Astrocyte (in vitro differentiated cells and primary cell): ENCODE measurements at regions not wholly inside any gene's neighbourhood (a gene's known extent, or its start where the extent isn't known, plus 50 kb on each side); places are given as distances from the start of the nearest gene placed in this dataset.

Experiments
- DNase-seq: peaks from one replicate; pipeline ENCODE4 v3.0.0-alpha.2; 2010; ENCODE audit warnings: low read depth
- FAIRE-seq: peaks from 2 replicates; lab custom pipeline; 2011; peaks lifted over from hg19 to GRCh38; lab: Jason Lieb, UNC
- H2AFZ ChIP-seq: 2 replicates; pipeline ENCODE4 v1.6.0; 2012; ENCODE audit warnings: low read depth, low read length, inconsistent platforms
- H3K27ac ChIP-seq: 2 replicates; pipeline ENCODE4 v1.5.1; 2011; ENCODE audit warnings: low read depth, low read length, inconsistent platforms
- H3K27me3 ChIP-seq: 2 replicates; pipeline ENCODE4 v1.6.0; 2011; ENCODE audit warnings: low read length, inconsistent platforms; ENCODE audit not compliant: insufficient read depth
- H3K36me3 ChIP-seq: 2 replicates; pipeline ENCODE4 v1.5.1; 2011; ENCODE audit warnings: low read length, inconsistent platforms; ENCODE audit not compliant: insufficient read depth
- H3K4me1 ChIP-seq: 2 replicates; pipeline ENCODE4 v1.5.1; 2011; ENCODE audit warnings: low read length, inconsistent platforms; ENCODE audit not compliant: insufficient read depth
- H3K4me2 ChIP-seq: 2 replicates; pipeline ENCODE4 v1.6.0; 2012; ENCODE audit warnings: low read length, inconsistent platforms
- H3K4me3 ChIP-seq: 2 replicates; pipeline ENCODE4 v1.5.1; 2011; ENCODE audit warnings: low read depth, mild to moderate bottlenecking, low read length, inconsistent platforms; ENCODE audit not compliant: insufficient read depth
- H3K79me2 ChIP-seq: 2 replicates; pipeline ENCODE4 v1.6.0; 2012; ENCODE audit warnings: mild to moderate bottlenecking, low read length, inconsistent platforms; ENCODE audit not compliant: insufficient read depth
- H3K9ac ChIP-seq: 2 replicates; pipeline ENCODE4 v1.6.0; 2012; ENCODE audit warnings: mild to moderate bottlenecking, low read length, inconsistent platforms
- H3K9me3 ChIP-seq: 2 replicates; pipeline ENCODE4 v1.5.1; 2012; ENCODE audit warnings: low read depth, mild to moderate bottlenecking, low read length, inconsistent platforms; ENCODE audit not compliant: insufficient read depth
- H4K20me1 ChIP-seq: 2 replicates; pipeline ENCODE4 v1.6.0; 2012; ENCODE audit warnings: low read length, inconsistent platforms; ENCODE audit not compliant: insufficient read depth
- H3K27ac Mint-ChIP-seq: one replicate; pipeline ENCODE4 v1.8.0; 2021; ENCODE audit warnings: mild to moderate bottlenecking, mixed read lengths; ENCODE audit not compliant: unreplicated experiment
- H3K27me3 Mint-ChIP-seq: one replicate; pipeline ENCODE4 v1.8.0; 2021; ENCODE audit warnings: low read depth, mixed read lengths; ENCODE audit not compliant: unreplicated experiment
- H3K36me3 Mint-ChIP-seq: one replicate; pipeline ENCODE4 v1.8.0; 2021; ENCODE audit warnings: low read depth, mixed read lengths; ENCODE audit not compliant: unreplicated experiment
- H3K4me1 Mint-ChIP-seq: one replicate; pipeline ENCODE4 v1.8.0; 2021; ENCODE audit warnings: low read depth, mixed read lengths; ENCODE audit not compliant: unreplicated experiment
- H3K4me3 Mint-ChIP-seq: one replicate; pipeline ENCODE4 v1.8.0; 2021; ENCODE audit warnings: mild to moderate bottlenecking, moderate library complexity, mixed read lengths; ENCODE audit not compliant: unreplicated experiment
- H3K9me3 Mint-ChIP-seq: one replicate; pipeline ENCODE4 v1.8.0; 2021; ENCODE audit warnings: mild to moderate bottlenecking, mixed read lengths; ENCODE audit not compliant: unreplicated experiment
- CTCF ChIP-seq: IDR thresholded peaks from 2 replicates; pipeline ENCODE4 v1.5.1; 2011; ENCODE audit warnings: low read depth, mild to moderate bottlenecking, inconsistent platforms, low read length, moderate library complexity; ENCODE audit not compliant: insufficient read depth
- EZH2 ChIP-seq: IDR thresholded peaks from 2 replicates; pipeline ENCODE4 v1.6.1; 2012; ENCODE audit warnings: mild to moderate bottlenecking, low read length, inconsistent platforms; ENCODE audit not compliant: insufficient read depth

- H3K9me3 ChIP-seq, result no peaks in the 10 kb centered on the region
- no peak overlapping the region for H3K9ac ChIP-seq
- H2AFZ ChIP-seq, result no peak overlapping the region
- no peak overlapping the region for H3K4me3 ChIP-seq
- TF ChIP-seq CTCF (no peak), EZH2 (no peak)
- no peaks in the 10 kb centered on the region for H3K36me3 ChIP-seq
- peaks cover 7% of the 10 kb centered on the region for H3K4me1 ChIP-seq
- no peak overlapping the region for H3K27ac ChIP-seq
- no peak overlapping the region for H3K4me3 Mint-ChIP-seq
- no peak overlapping the region for H3K27ac Mint-ChIP-seq
- H3K4me2 ChIP-seq, result no peak overlapping the region
- H4K20me1 ChIP-seq, result no peaks in the 10 kb centered on the region
- peaks cover 2% of the 10 kb centered on the region for H3K36me3 Mint-ChIP-seq
- H3K79me2 ChIP-seq, result no peaks in the 10 kb centered on the region
- peaks cover 1% of the 10 kb centered on the region for H3K4me1 Mint-ChIP-seq
- H3K9me3 Mint-ChIP-seq, result peaks cover 2% of the 10 kb centered on the region
- peaks cover 47% of the 10 kb centered on the region for H3K27me3 Mint-ChIP-seq
- DNase-seq, result no peak
- peaks cover 20% of the 10 kb centered on the region for H3K27me3 ChIP-seq
- FAIRE-seq, result no peak
Observed at GRCh38 chr11:131198161-131199014, 172.0 kb upstream of the NTM start.

- Histone ChIP-seq H3K4me2 (no peak overlapping the region), H3K27ac (no peak overlapping the region), H3K27me3 (peaks cover 15% of the 10 kb centered on the region), H3K9me3 (no peaks in the 10 kb centered on the region), H3K4me1 (peaks cover 7% of the 10 kb centered on the region), H3K4me3 (no peak overlapping the region), H3K36me3 (no peaks in the 10 kb centered on the region), H4K20me1 (no peaks in the 10 kb centered on the region), H3K9ac (no peak overlapping the region), H2AFZ (no peak overlapping the region), H3K79me2 (no peaks in the 10 kb centered on the region)
- DNase-seq (no peak), FAIRE-seq (no peak)
- Mint-ChIP-seq H3K9me3 (peaks cover 2% of the 10 kb centered on the region), H3K4me3 (no peak overlapping the region), H3K27me3 (peaks cover 44% of the 10 kb centered on the region), H3K27ac (no peak overlapping the region), H3K36me3 (peaks cover 2% of the 10 kb centered on the region), H3K4me1 (peaks cover 2% of the 10 kb centered on the region)
- no peak for TF ChIP-seq CTCF
Observed at GRCh38 chr11:131199015-131199280, 171.5 kb upstream of the NTM start.

GRCh38 chr11:131201674-131202073, 168.7 kb upstream of the NTM start:
- Histone ChIP-seq H3K27me3 (no peaks in the 10 kb centered on the region), H3K27ac (no peak overlapping the region), H3K9me3 (no peaks in the 10 kb centered on the region), H3K4me1 (no peaks in the 10 kb centered on the region), H3K9ac (no peak overlapping the region), H4K20me1 (no peaks in the 10 kb centered on the region), H3K4me2 (no peak overlapping the region), H2AFZ (no peak overlapping the region), H3K79me2 (no peaks in the 10 kb centered on the region), H3K4me3 (no peak overlapping the region), H3K36me3 (no peaks in the 10 kb centered on the region)
- Mint-ChIP-seq H3K4me1 (peaks cover 10% of the 10 kb centered on the region), H3K27ac (no peak overlapping the region), H3K27me3 (peaks cover 30% of the 10 kb centered on the region), H3K36me3 (peaks cover 2% of the 10 kb centered on the region), H3K4me3 (no peak overlapping the region), H3K9me3 (peaks cover 6% of the 10 kb centered on the region)
- FAIRE-seq, result no peak
- TF ChIP-seq CTCF, result no peak
- TF ChIP-seq EZH2, result no peak
- DNase-seq, result no peak
